SK-N-SH treated with all-trans-retinoic acid at 6 μM for 48 hours (cell line): ENCODE measurements at regions not wholly inside any gene's neighbourhood (a gene's known extent, or its start where the extent isn't known, plus 50 kb on each side); places are given as distances from the start of the nearest gene placed in this dataset.

Source experiments
- ARNTL ChIP-seq: fragments of 450-650 bp; formaldehyde crosslinking; IDR thresholded peaks from 2 replicates; pipeline ENCODE4 v1.5.0; 2020; ENCODE audit warnings: low read depth, mild to moderate bottlenecking, moderate library complexity, borderline replicate concordance
- BACH2 ChIP-seq: fragments of 250-450 bp; sonication (Bioruptor Pico); IDR thresholded peaks from 2 replicates; pipeline ENCODE4 v1.9.0; 2021; ENCODE audit warnings: mild to moderate bottlenecking, borderline replicate concordance
- ZFP30 ChIP-seq: fragments of 450-650 bp; formaldehyde crosslinking; IDR thresholded peaks from 2 replicates; pipeline ENCODE4 v1.5.0; 2022; ENCODE audit warnings: mild to moderate bottlenecking, moderate library complexity
- ZNF565 ChIP-seq: fragments of 450-650 bp; formaldehyde crosslinking; conservative IDR thresholded peaks from 2 replicates; pipeline ENCODE4 v1.5.0; 2020; ENCODE audit warnings: low read depth, mild to moderate bottlenecking, moderate library complexity
- ZNF70 ChIP-seq: fragments of 450-650 bp; formaldehyde crosslinking; IDR thresholded peaks from 2 replicates; pipeline ENCODE4 v1.5.0; 2020; ENCODE audit warnings: mild to moderate bottlenecking, moderate library complexity
- ZNF8 ChIP-seq: fragments of 450-650 bp; formaldehyde crosslinking; IDR thresholded peaks from 2 replicates; pipeline ENCODE4 v1.5.0; 2020; ENCODE audit warnings: mild to moderate bottlenecking, moderate library complexity
- TF ChIP-seq, protein P1 (sequence below): fragments of 250-450 bp; sonication (Bioruptor Pico); IDR thresholded peaks from 2 replicates; pipeline ENCODE4 v1.8.0; 2020; ENCODE audit warnings: mild to moderate bottlenecking, moderate library complexity, borderline replicate concordance

DNA sequence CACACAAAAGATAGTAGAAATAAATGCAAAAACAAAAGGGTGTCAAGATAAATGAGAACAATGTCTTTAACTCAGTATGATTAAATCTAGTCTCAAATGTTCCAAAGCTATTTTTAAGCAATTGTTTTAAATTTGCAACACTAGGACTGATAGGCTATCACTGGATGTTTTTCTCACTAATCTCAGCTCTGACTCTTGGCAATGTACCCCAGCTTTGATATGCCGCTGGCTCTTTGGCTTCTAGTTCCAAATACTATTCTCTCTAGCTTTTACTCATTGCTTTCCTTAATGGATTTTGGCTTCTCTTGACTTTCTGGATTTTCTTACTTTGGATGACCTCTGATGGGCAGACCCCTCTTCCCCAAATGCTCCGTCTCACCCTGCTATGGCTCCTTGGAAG lies 116.0 kb upstream of the SLC35B3 start:
- TF ChIP-seq ZFP30 (CRISPR knock-in tag) (no peak), ARNTL (CRISPR knock-in tag) (no peak), ZNF8 (CRISPR knock-in tag) (no peak), ZNF70 (CRISPR knock-in tag) (no peak), BACH2 (CRISPR knock-in tag) (no peak), ZNF565 (CRISPR knock-in tag) (no peak)
- TF ChIP-seq, protein P1, sequence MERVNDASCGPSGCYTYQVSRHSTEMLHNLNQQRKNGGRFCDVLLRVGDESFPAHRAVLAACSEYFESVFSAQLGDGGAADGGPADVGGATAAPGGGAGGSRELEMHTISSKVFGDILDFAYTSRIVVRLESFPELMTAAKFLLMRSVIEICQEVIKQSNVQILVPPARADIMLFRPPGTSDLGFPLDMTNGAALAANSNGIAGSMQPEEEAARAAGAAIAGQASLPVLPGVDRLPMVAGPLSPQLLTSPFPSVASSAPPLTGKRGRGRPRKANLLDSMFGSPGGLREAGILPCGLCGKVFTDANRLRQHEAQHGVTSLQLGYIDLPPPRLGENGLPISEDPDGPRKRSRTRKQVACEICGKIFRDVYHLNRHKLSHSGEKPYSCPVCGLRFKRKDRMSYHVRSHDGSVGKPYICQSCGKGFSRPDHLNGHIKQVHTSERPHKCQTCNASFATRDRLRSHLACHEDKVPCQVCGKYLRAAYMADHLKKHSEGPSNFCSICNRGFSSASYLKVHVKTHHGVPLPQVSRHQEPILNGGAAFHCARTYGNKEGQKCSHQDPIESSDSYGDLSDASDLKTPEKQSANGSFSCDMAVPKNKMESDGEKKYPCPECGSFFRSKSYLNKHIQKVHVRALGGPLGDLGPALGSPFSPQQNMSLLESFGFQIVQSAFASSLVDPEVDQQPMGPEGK (CRISPR knock-in tag) = no peak
